ENCODE measurements at regions not wholly inside any gene's neighbourhood (a gene's known extent, or its start where the extent isn't known, plus 50 kb on each side); places are given as distances from the start of the nearest gene placed in this dataset.

DNA sequence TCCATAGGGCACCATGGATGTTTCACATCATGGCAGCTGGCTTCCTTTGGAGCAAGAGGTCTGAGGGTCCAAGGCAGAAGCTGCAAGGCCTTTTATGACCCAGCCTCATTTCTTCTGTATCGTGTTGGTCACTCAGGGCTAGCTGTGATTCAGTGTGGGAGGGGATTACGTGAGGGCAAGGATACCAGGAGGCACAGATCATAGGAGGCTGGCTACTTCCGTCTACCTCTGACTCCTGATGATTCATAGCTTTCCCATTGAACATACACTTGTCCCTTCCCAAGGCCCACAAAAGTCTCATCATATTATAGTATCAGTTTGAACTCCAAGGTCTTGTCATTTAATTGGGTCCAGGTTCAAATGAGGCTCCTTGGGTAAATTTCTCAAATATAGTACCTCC is 135.3 kb upstream of the ZBED5 start:
- TF ChIP-seq, protein P1, sequence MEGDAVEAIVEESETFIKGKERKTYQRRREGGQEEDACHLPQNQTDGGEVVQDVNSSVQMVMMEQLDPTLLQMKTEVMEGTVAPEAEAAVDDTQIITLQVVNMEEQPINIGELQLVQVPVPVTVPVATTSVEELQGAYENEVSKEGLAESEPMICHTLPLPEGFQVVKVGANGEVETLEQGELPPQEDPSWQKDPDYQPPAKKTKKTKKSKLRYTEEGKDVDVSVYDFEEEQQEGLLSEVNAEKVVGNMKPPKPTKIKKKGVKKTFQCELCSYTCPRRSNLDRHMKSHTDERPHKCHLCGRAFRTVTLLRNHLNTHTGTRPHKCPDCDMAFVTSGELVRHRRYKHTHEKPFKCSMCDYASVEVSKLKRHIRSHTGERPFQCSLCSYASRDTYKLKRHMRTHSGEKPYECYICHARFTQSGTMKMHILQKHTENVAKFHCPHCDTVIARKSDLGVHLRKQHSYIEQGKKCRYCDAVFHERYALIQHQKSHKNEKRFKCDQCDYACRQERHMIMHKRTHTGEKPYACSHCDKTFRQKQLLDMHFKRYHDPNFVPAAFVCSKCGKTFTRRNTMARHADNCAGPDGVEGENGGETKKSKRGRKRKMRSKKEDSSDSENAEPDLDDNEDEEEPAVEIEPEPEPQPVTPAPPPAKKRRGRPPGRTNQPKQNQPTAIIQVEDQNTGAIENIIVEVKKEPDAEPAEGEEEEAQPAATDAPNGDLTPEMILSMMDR (IDR thresholded peaks at IDR 0.05; ENCODE audit: borderline replicate concordance, insufficient read depth, low read depth, low read length), result no peak
- H3K4me3 ChIP-seq (ENCODE audit: low read depth, low read length), result no peak overlapping the region

DNA sequence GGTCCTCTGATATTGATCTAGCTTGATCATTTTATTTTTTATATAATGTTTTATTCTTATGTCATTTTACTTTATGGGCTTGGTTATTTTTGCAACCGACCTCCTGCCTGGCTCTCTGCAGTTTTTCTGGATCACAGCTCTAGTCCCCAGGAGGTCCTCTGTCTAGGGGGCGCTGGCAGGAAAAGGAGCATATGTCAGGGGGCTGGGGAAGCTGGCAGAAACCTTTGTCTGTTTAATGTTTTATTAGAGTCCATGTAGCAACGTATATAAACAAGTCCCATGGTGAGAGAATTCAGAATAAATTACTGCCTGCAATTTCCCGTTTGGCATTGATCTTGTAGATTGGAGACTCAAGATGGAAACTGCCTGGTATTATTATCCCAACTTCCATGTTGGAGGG is 133.5 kb upstream of the ZBED5 start:
- no peak overlapping the region for H3K4me3 ChIP-seq (ENCODE audit: low read depth, low read length)
- TF ChIP-seq, protein P1 (IDR thresholded peaks at IDR 0.05; ENCODE audit: borderline replicate concordance, insufficient read depth, low read depth, low read length), result no peak

DNA sequence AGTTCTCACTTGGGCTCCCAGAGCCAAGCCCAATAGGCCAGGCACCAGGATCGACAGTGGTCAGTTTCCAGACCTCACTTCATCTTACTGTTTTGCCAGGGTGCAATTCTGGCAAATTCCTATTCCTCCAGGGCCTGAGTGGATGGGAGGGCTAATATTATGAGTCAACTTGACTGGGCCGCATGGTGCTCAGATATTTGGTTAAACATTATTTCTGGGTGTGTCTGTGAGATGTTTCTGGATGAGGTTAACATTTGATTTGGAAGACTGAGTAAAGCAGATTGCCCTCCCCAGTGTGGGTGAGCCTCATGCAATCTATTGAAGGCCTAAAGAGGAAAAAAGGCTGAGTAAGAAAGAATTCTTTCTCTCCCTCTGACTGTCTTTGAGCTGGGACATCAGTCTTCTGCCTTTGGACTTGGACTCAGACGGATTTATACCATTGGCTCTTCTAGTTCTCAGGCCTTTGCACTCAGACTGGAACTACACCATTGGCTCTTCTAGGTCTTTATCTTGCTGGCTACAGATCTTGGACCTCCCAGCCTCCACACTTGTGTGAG is 132.9 kb upstream of the ZBED5 start:
- TF ChIP-seq, protein P1 (IDR thresholded peaks at IDR 0.05; ENCODE audit: borderline replicate concordance, insufficient read depth, low read depth, low read length), result no peak
- no peak overlapping the region for H3K4me3 ChIP-seq (ENCODE audit: low read depth, low read length)

DNA sequence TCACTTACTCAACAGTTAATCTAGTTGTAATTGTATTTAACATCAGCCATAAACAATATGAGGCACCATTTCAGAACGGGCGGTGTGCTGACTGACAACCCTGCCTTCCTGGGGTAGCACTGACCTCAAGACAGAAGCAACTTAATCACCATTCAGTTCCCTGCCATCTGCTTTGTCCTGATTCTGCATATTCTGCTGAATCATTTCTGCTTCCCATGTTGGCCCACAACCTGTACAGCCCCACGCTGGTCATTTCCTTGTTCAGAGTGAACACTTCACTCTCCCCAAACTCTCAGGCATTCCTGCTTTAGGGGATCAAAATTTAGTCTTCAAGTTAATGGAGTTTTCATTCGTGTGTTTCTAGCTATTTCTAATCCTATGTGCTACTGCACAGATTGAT is 132.3 kb upstream of the ZBED5 start:
- TF ChIP-seq, protein P1 (IDR thresholded peaks at IDR 0.05; ENCODE audit: borderline replicate concordance, insufficient read depth, low read depth, low read length), result no peak
- H3K4me3 ChIP-seq (ENCODE audit: low read depth, low read length), result no peak overlapping the region

DNA sequence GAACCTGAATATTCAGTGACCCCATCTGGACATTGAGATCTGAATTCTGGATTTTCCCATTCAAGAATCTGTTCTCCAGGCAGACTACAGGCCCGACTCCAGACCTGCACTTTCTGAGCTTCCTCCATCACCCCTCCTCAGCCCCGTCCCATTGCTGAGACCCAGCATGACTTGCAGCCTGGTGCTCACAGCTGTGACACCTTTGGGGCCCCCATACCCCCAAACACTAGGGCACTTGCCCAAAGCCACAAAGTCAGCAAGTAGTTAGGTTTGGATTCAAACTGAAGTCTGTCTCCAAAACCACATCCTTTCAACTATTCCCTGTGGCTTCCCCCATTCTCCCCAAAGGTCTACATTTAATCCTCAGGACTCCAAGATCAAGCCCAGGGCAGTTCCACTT is 128.2 kb upstream of the ZBED5 start:
- no peak overlapping the region for H3K4me3 ChIP-seq (ENCODE audit: low read depth, low read length)
- TF ChIP-seq, protein P1 (IDR thresholded peaks at IDR 0.05; ENCODE audit: borderline replicate concordance, insufficient read depth, low read depth, low read length), result no peak

DNA sequence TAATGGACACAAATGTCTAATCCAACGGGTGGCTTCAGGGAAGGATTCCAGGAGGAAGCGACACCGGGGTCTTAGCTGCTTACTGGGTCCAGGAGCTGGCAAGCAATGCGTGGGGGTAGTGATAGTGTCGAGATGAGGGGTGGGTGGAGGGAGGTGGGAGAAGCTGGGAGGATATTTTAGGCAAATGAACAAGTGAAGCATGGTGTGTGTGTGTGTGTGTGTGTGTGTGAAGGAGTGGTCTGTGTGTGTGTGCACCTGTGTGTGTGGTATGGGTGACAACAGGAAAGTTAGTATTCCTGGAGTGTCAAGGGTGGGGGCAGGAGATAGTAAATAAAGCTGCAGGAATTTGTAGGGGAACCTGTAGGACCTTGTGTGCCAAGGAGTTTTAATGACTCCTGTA is 126.9 kb upstream of the ZBED5 start:
- H3K4me3 ChIP-seq (ENCODE audit: low read depth, low read length), result no peak overlapping the region
- TF ChIP-seq, protein P1 (IDR thresholded peaks at IDR 0.05; ENCODE audit: borderline replicate concordance, insufficient read depth, low read depth, low read length), result no peak

DNA sequence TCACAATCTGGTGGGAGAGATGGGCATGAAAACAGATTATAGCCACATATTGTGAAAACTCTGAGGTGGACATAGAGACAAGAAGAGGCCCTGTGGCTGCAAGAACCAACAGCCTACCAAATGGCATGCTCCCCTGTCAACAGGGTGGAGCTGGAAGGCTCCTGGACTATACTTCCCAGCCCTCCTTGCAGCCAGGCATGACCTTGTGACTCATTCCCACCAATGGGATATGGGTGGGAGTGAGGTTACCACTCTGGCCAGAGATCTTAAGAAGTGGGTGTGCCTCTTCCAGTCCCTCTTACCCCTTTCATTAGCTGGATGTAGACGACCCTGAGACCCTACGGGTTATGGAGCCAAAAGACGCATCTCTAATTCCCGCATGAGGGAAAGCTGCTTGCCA is 126.4 kb upstream of the ZBED5 start:
- no peak overlapping the region for H3K4me3 ChIP-seq (ENCODE audit: low read depth, low read length)
- TF ChIP-seq, protein P1 (IDR thresholded peaks at IDR 0.05; ENCODE audit: borderline replicate concordance, insufficient read depth, low read depth, low read length), result no peak

Data from GM12875 (cell line).